ENCODE measurements at regions not wholly inside any gene's neighbourhood (a gene's known extent, or its start where the extent isn't known, plus 50 kb on each side); places are given as distances from the start of the nearest gene placed in this dataset.

DNA sequence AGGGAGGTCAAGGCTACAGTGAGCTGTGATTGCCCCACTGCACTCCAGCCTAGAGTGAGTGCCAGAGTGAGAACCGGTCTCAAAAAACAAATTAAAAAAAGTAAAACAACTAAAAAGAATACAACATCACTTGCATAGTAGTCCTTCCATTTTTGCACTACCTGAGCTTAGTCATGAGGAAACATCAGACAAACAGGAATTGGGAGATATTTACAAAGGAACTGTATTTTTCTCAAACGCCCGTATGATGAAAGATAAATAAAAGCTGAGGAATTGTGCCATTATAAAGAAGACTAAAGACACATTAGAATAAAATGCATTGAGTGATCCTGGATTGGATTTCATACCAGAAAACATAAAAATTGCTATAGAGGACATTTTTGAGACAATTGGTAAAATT is 50.0 kb upstream of the ATP8B1 start:
- no peak for ATAC-seq
- intact Hi-C loops (cut with DNase I): no loop called here
- DNase-seq (ENCODE audit: missing footprints): no peak

Data from Right ventricle myocardium inferior (tissue), 1 donor.